EL (cell line): ENCODE measurements at regions not wholly inside any gene's neighbourhood (a gene's known extent, or its start where the extent isn't known, plus 50 kb on each side); places are given as distances from the start of the nearest gene placed in this dataset.
A peak's percentile ranks its signal among the peaks of the same experiment; 100 is the strongest.

ENCODE experiments used
- DNase-seq: peaks from one replicate; pipeline ENCODE4 v3.0.0-alpha.2; 2016

DNA sequence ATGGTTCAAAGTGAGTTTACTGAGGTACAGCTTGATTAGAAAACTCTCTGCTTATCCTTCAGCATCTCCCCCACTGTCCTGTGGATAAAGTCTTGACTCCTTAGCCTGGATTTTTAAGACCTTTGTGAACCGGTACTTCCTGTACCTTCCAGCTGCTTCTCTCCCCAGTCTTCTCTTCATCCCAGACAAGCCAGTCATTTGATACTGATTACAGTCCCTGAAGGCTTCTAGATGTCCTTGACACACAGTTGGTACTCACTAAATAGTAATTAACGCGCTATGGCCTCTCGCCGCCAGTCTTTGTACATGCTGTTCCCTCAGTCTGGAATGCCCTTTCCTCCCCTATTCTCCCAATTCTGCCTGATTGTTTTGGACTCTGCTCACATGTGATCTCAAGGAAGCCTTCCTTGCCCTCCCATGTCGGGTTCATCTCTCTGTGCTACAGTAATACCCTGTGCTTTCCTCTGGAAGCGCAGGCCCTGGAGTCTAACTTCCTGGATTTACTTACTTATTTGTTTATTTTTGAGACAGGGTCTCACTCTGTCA is 50.6 kb upstream of the PTGR2 start:
- DNase-seq, result no peak

DNA sequence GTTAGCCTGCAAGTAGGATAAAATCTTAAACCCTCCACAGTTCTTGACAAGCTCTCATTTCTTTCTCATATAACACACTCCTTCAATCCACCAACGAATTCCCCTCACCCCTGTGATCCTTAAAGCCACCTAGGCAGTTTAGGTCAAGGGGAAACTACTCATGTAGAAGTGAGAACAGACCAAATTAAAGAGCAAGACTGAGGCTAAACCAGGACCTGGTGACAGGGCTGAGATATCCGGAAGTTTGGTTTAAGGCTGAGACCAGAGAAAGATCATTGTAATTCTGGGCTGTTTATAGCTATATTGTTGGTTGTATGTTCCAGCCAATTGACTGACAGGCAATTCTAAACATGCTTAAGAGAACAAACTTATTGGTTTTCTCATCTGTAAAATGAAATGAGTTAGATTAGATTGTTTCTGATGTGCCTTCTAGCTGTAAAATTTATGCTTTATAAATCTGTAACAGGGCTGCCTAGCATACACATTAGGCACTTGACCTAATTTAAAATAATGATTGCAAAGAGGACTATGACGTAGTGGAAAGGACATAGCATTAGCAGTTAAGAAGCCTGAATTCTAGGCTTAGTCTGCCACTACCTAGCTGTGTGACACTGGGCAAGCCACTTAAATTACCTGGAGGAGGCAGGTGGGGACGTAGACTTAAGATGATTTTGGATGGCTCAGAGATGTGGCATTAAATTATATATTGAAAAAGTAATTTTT is 53.9 kb upstream of the PTGR2 start:
- no peak for DNase-seq

DNA sequence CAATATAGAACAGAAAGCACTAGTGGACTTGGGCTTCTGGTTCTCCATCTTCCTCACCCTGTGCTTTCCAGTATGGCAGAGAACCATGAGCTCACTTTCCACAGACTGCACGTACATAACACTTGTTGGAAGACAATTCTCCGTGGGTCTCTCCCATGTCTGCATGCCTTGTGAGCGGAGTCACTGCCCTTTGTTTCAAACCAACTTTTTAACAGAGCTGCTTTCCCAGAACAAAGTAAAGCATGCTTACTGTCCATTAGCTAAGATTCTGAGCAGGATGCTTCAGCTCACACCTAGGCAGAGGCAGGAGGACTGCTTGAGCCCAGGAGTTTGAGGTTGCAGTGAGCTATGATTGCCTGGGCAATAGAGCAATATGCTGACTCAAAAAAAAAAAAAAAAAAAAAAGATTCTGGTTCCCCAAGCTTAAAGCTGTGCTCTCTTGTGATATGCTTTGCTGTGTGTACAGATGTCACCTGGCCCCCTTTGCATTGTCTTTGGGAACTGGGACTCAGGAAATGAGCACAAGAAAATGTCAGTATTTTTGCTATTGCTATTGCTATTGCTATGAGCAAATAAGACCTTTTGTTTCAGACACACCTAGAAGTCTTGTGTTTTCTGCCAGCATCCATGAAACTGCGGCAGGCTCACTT is 54.6 kb upstream of the PTGR2 start:
- DNase-seq, result peak; percentile 28

DNA sequence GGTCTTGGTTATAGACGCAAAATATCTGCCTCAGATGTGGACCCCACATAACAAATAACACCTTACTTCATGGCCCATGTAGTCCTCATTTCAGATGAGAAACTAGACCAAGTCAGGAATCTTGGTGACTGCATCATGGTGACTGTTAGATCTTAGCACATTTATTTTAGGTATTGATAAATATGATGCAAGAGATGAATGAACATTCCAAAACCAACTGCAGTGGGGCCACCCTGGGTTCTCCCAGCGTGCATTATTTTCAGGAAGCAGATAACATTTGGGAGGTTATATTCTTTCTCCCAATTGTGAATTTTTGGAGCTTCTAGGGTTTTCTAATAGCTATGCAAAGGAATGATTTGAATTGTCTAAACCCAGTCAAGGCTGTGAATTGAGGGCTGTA is 55.2 kb upstream of the PTGR2 start:
- no peak for DNase-seq

DNA sequence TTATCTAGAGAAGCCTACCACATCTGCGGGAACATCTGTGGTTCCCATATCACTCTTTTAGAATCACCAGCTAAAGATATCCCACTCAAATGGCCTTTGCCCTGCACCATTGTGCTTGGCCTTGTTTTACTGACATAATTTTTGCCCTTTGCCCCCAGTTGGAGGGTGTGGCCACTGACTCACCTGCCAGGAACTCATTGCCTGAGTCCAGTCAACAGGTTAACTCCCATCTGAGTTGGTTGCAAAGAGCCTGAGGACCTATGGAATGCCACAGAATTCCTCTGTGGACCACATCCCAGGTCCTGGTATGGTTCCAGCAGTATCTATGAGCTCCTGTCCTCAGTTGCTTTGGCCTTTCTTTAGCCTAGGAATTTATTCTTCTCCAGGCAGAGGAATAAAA is 55.7 kb upstream of the PTGR2 start:
- DNase-seq, result peak; percentile 94

DNA sequence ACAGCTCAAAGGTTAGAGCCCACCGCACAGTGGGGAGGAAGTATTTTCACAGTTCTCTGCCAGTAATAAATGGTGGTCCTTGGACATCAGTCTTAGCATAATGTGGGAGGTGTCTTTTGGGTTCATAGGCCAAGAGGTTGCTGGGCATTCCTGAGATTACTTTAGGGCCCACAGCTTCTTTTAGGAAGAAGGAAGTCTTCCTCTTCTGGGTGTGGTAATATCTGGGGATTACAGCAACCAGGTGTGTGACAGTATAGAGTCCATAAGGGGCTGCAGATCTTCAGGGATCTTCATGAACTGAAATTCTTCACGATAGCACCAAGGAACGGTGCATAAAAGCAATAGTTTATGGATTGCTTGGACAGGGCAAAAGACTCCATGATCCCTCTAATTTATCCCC is 56.2 kb upstream of the PTGR2 start:
- no peak for DNase-seq

DNA sequence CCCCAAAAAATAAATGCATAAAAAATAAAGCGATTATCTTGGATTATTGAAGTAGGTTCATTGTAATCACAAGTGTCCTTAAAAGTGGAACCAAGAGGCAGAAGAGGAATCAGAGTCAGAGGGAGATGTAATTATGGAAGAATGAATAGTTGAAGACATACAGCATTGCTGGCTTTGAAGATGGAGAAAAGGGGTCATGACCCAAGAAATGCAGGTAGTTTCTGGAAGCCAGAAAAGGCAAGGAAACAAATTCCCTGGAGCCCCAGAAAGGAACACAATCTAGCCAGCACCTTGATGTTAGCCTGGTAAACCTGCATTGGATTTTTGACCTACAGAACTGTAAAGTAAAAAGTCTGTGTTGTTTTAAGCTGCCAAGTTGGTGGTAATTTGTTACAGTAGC is 57.5 kb upstream of the PTGR2 start:
- peak; percentile 29 for DNase-seq

DNA sequence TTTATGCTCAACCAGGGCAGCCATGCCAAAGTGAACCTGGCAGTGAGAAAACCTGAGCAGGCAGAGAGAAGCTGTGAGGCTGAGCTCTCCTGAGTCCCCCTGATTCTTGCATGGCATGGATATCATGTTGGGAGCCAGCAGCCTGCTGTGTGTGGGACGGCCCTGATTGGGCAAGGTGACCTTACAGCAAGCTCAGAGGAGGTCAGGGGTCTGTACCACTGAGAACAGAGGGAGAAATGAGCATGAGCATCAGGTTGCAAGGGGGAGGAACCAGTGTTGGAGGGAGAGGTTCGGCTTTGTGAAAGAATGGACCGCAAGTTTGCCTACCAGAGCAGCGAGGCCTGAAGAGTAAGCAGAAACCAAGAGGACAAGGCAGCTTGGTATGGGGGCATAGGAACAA is 59.1 kb upstream of the PTGR2 start:
- DNase-seq, result no peak

DNA sequence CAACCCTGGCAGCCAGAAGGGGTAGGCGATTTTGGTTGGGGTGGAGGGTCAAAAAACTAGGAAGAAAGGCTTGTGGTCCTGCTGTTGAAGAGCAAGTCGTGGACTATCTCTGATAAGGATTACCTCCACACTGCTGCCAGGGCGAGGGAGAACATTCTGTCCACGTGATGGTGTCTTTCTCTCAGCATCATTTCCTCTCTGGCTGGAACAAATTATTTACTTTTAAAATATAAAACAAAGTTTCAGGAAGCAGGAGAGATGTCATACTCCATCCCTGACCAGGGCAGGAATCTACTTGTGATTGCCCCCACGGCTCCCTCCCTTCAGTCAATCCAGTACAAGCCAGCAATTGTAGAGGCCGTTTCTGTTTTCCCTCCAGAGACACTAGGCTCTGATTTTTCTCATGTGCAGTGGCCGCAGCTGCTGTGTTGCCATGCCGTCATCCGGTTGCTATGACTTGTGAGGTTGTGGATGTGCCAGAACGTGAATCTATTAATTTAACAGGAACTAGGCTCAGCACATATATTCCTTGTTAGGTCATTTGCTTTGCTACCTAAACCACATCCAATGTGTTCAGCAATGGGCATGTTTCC is 61.5 kb upstream of the PTGR2 start:
- DNase-seq, result peak; percentile 96

DNA sequence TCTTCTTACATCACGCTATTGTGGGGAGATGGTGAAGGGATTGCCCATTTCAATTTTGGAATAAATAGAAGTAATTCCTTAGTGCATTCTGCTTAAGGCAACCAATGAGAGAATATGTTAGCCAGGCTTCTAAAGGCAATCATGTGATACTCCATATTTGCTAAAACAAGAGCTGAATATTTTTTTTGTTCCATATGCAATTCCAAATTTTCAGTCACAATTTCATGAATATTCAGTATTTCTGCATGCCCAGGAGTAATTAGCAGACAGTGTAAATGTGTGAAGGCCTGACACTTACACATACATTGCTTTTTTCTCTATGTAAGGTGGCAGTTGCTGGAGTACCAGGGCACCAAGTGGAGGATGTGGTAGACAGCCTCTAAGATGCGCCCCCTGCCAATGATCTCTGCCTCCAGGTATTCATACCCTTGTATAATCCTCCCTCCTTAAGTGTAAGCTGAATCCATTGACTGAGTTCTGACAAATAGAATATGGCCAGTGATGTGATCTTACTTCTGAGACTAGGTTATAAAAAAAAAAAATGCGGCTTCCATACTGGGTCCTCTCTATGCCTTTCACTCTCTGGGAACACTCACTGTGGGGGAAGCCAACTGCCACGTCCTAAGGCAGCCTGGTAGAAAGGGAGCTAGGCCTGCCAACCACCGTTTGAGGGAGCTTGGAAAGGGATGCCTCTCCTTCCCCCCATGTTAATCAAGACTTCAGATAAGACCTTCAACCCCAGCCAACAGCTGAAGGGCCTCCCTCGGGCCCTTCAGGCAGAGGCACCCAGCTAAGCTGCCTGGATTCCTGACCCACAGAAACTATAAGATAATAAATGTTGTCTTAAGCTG is 62.7 kb upstream of the PTGR2 start:
- no peak for DNase-seq

DNA sequence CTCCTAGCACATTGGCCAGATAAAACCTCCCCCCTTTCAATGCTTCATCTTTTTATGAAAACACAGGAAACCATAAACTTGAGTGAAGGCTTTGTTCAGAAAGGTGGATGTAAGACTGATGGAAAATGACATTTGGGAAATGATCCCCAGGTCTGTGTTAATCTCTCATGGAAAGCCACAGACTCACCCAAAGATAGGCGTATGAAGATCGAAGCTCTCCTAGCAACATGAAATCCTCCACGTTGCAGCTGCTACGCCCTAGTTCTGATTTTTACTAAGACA is 63.4 kb upstream of the PTGR2 start:
- DNase-seq, result no peak

DNA sequence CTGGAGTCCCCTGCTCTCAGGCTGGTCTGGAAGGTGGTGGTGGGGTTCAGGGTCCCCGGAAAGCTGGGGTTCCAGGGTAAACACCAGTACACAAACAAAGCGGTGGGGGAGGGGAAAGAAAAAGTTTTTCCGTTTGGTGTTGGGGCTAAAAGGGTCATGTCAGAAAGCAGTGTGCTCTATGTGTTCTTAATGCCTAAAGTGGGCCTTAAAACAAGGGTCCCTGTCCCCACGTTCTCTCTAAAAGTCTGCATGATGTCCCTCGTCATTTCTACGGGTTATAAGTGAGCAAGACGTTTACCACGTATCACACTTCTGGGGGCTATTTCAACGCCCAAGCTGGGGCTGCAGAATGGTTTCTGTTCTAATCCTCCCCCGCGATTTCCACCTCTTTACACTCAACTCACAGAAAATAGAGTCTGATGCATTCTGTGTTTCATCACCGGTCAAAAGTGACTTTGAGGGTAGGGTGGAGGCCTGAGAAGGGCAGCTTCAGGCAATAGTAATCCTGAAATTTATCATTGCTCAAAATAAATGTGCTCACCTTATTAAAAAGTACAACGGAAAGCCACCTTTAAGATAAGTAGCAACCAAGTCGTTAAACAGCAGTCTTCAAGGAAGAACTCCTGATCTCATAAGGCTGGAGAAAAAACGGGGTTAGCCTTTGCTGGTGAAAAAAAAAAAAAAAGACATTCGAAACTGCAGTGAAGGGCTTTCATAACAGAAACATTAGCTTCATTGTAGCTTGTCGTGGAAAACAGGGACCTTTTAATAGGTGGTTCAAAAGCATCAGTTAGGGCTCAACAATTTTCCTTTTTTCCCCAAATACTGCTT is 63.9 kb upstream of the PTGR2 start:
- peak; percentile 42 for DNase-seq

DNA sequence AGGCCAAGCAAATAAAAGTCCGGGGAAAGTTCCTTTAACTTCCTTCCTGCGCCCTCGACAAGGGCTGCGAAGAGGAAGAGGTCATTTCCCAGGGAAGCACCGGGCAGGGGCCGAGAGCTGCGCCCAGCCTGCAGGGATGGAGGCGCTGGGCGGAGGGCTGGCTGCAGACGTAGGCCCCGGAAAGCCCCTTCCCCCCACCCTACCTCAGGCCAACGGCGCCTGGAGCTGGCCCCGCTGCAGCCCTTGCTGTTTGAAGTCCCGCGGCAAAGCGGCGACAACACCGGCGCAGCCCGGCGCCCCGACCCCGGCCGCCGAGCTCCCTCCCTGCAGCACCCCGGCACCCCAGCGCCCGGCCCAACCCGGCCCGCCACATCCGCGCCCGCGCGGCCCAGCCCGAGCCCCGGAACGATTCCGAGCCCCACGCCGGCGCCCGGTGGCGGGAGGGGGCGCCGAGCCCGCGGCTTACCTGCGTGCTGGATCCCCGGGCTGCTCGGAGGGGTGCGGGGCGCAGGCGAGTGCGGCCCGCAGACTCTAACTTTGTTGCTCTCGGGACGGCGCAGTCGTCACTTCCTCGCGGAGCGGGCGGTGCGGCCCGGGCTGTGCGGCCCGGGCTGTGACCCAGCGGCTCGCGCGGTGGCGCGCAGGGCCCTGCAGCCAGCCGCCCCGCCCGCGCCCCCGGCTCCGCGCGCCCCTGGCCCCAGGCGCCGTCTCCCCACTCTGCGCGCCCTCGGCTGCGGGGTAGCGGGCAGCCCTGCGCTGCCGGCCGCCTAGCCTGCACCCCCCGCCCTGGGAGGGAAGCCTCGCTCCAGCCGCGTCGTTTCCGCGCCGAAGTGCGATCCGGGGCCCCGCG is 64.8 kb upstream of the PTGR2 start:
- DNase-seq, result peak; percentile 53

DNA sequence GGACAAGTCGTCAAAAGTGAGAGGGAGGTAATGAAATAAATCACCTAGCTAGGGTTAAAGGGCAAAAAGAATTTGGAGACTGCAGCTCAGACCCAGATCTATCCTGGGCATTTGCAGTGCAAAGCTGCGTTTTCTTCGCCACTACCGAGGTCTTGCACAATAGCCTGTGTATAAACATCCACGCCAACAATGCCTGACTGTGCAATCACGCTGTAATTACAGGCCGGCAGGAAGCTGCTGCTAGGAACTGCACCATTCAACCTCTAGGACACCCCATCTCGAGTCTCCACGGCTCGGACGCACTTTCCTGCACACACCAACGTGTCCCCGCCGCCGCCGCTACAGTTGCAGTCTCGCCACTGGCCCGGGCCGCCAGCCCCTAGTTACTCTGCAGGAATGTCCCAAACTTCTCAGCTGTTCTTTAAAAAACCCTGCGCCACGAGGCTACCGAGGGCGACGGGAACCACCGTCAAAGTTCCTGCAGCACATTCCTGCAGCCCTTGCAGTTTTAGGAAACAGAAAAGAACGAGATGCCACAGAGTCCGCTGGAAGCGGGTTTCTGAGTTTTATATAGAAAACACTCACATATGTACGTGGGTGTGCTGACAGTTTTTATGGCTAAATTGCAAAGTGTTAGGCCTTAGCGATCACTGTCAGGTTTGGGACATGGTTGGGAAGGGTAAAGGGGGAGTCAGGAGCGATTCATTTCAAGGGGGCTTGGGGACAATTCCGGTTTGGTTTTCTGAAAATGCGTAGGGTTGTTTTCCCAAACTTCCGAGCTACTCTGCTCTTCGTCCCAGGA is 65.6 kb upstream of the PTGR2 start:
- peak; percentile 93 for DNase-seq

DNA sequence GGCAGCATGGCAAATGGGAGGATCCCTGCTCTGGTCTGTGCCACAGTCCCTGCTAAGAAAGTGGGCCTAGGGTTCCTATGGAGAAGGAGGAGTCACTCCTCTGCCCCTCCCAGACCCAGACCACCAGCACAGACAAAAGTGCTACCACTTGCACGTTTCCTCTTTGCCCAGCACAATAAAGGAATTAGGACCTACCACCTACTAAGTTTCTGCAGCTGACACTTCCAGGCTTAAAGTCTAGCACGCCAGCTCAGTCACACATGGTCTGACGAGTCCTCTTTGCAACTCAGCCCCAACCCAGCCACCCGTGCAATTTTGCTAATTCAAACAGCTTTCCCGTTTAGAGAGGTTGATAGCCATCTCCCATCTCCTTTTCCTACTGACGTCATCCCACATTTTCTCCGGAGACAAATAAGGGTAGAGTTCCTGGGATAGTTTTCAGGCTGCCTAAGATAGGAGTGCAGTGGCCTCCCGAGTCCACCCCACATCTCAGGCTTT is 66.2 kb upstream of the PTGR2 start:
- DNase-seq, result peak; percentile 94

DNA sequence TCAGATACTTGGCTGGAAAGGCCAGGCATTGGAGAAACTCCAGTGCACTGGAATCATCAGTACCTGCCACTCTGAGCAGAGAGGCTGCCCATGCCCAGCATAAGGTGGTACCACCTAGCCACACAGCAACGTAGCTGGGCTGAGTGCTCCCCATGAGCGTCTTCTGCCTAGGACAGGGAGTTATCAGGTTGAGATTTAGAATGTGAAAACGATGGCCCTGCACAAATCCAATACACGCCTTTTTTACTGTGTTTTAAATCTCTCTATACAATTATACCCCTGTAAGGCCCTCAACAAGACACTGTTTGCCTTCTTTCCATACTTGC is 66.7 kb upstream of the PTGR2 start:
- no peak for DNase-seq

DNA sequence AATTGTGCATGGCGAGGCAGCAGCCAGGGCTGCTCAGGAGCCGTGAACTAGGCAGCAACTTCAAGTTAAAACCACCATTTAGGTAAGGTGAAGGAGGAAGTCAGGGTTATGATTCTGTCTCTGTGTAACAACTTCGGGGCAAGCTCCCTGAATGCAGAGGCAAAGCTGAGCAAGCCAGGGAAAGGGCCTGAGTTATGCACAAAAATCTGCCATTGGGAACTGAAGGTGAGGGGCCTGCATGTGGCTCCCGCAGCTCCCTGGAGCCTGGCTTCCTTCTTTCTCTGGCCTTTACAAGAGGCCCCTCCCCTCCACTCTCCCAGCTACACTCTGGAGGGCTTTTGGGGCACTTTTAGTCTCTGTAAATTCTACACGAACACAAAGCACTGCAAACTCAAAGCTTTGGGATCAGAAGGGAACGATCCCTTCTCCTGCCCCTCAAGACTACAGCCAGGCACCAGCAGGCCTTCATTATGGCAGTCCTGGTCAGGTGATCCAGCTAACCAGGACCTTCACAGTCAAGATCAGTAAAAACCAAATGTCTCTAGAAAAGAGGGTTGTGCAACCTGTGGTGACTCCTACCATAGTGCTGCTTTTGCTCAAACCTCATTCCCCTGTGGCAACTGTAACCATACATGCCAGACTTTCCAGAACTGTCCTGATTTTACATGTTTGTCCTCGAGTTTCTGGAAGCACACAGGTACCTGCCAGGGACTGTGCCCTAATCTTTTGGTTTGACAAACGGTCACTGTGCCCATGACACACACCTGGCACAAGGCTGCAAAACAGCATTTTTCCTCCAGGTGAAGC is 67.2 kb upstream of the PTGR2 start:
- peak; percentile 60 for DNase-seq

DNA sequence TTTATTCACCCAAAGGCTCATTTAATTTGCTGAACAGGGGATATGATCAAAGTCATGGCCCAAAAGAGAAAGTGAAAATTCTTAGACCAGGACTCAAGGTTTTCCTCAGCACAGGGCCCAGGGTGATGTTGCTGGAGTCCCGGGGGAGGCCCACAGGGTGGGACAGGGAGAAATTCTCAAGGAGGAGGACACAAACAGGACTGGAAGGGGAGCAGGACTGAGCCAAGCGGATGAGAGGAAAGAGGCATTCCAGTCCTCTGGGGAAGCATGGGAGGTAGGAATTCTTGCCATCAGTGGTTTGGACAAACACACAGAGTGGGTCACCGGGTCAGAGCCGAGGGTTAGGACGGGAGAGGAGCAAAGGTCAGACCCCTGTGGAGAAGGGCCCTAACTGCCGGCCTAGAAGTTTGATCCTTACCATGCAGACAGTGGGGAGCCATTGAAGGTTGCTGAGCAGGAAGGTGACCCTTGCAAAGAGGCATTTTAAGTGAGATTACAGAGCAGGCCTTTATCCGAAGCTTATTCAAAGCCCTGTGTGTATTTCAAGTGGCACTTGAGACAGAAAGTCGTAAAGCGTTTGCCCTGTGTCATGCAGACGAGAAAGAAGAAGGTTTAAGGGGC is 68.4 kb upstream of the PTGR2 start:
- no peak for DNase-seq

DNA sequence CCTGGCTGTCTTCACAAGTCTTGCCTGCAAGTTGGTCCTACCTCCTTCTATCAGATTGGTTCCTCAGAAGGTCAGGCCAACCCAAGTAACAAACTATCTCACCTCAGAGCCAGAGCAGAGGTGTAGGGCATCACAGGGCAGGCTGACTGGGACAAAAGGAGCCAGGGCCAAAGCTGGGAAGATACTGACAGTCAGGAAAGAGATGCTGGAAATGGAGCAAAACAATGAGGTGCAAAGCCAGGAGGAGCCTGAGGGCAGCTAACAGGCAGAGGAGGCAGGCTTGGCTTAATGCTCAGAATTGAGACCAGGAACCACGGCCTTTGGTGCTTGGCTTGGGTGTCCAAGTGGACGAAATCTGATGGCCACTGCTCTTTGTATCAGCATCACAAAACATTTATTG is 68.4 kb upstream of the PNMA1 start:
- DNase-seq, result no peak
